Heart left ventricle (tissue), 16 donors: ENCODE measurements at regions not wholly inside any gene's neighbourhood (a gene's known extent, or its start where the extent isn't known, plus 50 kb on each side); places are given as distances from the start of the nearest gene placed in this dataset.

Experiments
- ATAC-seq, 4 donors: fragments of 200-7000 bp; cut with Tn5 transposase; one replicate each; pipeline ENCODE4 v1.9.1; 2020 to 2022; ENCODE audit warnings: moderate library complexity in 4 of 4, mild to moderate bottlenecking in 3 of 4, moderate number of reproducible peaks in 1 of 4
- DNase-seq, 5 donors: peaks; one replicate each; pipeline ENCODE4 v3.0.0-alpha.2; 2020
- H3K27ac ChIP-seq, 12 donors: fragments of 200-600 bp; sonication (generic) in 4 of 12; one replicate each; pipeline versions ENCODE4 v1.5.0 to v1.8.0; 2016 to 2022; ENCODE audit warnings: mild to moderate bottlenecking in 2 of 12
- H3K27me3 ChIP-seq, 9 donors: fragments of 200-600 bp; sonication (generic) in 2 of 9; one replicate each; pipeline versions ENCODE4 v1.5.1 to v1.8.0; 2016 to 2022; ENCODE audit warnings: mild to moderate bottlenecking in 3 of 9
- H3K36me3 ChIP-seq, 9 donors: fragments of 200-600 bp; sonication (generic) in 2 of 9; one replicate each; pipeline versions ENCODE4 v1.5.0 to v1.8.0; 2018 to 2022; ENCODE audit warnings: mild to moderate bottlenecking in 2 of 9
- H3K4me1 ChIP-seq, 12 donors: fragments of 200-600 bp; sonication (generic) in 4 of 12; one replicate each; pipeline versions ENCODE4 v1.5.0 to v1.8.0; 2016 to 2022; ENCODE audit warnings: mild to moderate bottlenecking in 3 of 12
- H3K4me3 ChIP-seq, 12 donors: fragments of 200-600 bp; sonication (generic) in 4 of 12; one replicate each; pipeline versions ENCODE4 v1.5.0 to v1.8.0; 2017 to 2022; ENCODE audit warnings: mild to moderate bottlenecking in 9 of 12, moderate library complexity in 4 of 12
- H3K9me3 ChIP-seq, 12 donors: fragments of 200-600 bp; sonication (generic) in 4 of 12; one replicate each; pipeline versions ENCODE4 v1.5.0 to v1.8.0; 2016 to 2022; ENCODE audit warnings: mild to moderate bottlenecking in 1 of 12
- POLR2A ChIP-seq, 2 donors: fragments of 450-650 bp; IDR thresholded peaks; one replicate each; pipeline ENCODE4 v1.6.1; 2017; ENCODE audit warnings: antibody characterized with exemption in 2 of 2, mild to moderate bottlenecking in 2 of 2, moderate library complexity in 2 of 2
- WGBS, 4 donors: extraction: QIAGEN DNeasy Blood & Tissue Kit in 2 of 4; methylation state at CpG; one replicate each; pipeline versions ENCODE4 v1.1.5 to v1.1.7; 2013 to 2018; 5-methylcytosine and 5-hydroxymethylcytosine counted together
- intact Hi-C, 10 donors: fragments of 100-400 bp; cut with DNase I; formaldehyde crosslinking; loops; one replicate each; pipeline versions ENCODE4 v1.11.1 to v1.14.2; 2022
- TF ChIP-seq, protein P1 (sequence below), 12 donors: fragments of 200-600 bp; sonication (generic) in 4 of 12; IDR thresholded peaks; one replicate each; pipeline versions ENCODE4 v1.5.0 to v1.8.0; 2018 to 2022; ENCODE audit warnings: antibody characterized with exemption in 12 of 12, mild to moderate bottlenecking in 5 of 12
- donor health status: ischemic (EF 13 %, LVEDD 7.1; RV severe dilation, severe dysfunction).
- donor health status: healthy with polysubstance abuse.
- donor health status: DM: no; HTN: yes; CAD: no.
- donor health status: DM: no; HTN: no; CAD: no.
- donor health status: ischemic (EF 25% LVEDD 6.9; RV normal size, moderate dysfunction).
- donor health status: ischemic (EF 25% LVEDD 5.7; RV mildly dilated, moderate dysfunction).
- donor health status: healthy.
- donor health status: DM: yes; HTN: yes; CAD: no.
- donor health status: ischemic (EF 35%, LVEDD 5.7; RV mildly dilated, moderate dysfunction).
- donor health status: nonischemic (EF 11% LVEDD 7.7; RV severe dilation, severe dysfunction).
- donor health status: DM: yes; HTN: yes; CAD: no.
- donor health status: PGD.
- donor health status: ischemic (EF 29% LVEDD 5.4; RV normal size, mild dysfunction).
- donor health status: nonischemic (EF 23%, LVEDD 6.1; RV moderate dilation, normal function).

- WGBS, 4 donors, result 70 to 83% (median 75%) methylated on average over 2 of the region's 2 CpGs
- TF ChIP-seq, protein P1, sequence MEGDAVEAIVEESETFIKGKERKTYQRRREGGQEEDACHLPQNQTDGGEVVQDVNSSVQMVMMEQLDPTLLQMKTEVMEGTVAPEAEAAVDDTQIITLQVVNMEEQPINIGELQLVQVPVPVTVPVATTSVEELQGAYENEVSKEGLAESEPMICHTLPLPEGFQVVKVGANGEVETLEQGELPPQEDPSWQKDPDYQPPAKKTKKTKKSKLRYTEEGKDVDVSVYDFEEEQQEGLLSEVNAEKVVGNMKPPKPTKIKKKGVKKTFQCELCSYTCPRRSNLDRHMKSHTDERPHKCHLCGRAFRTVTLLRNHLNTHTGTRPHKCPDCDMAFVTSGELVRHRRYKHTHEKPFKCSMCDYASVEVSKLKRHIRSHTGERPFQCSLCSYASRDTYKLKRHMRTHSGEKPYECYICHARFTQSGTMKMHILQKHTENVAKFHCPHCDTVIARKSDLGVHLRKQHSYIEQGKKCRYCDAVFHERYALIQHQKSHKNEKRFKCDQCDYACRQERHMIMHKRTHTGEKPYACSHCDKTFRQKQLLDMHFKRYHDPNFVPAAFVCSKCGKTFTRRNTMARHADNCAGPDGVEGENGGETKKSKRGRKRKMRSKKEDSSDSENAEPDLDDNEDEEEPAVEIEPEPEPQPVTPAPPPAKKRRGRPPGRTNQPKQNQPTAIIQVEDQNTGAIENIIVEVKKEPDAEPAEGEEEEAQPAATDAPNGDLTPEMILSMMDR (IDR thresholded peaks at IDR 0.05), result no peak
These were observed 124.5 kb downstream of the CAAP1 start for GRCh38 chr9:26768145-26768544.

GRCh38 chr9:26760675-26761074, 131.9 kb downstream of the CAAP1 start:
- Histone ChIP-seq H3K27ac (no peak overlapping the region), H3K4me3 (no peak overlapping the region), H3K27me3 (peaks cover 0 to 6% (median 0%) of the 10 kb centered on the region in 9 donors), H3K36me3 (no peaks in the 10 kb centered on the region), H3K9me3 (no peaks in the 10 kb centered on the region), H3K4me1 (no peaks in the 10 kb centered on the region)
- TF ChIP-seq, protein P1 (IDR thresholded peaks at IDR 0.05), result no peak
- no peak for TF ChIP-seq POLR2A (IDR thresholded peaks at IDR 0.05)
- ATAC-seq (no peak), DNase-seq (no peak)
- WGBS, 4 donors, result 81 to 86% (median 84%) methylated on average over 2 of the region's 2 CpGs
- intact Hi-C loops, result no loop called here

More at GRCh38 chr9:26768145-26768544, 124.5 kb downstream of the CAAP1 start:
- Histone ChIP-seq H3K4me3 (no peak overlapping the region), H3K27ac (no peak overlapping the region), H3K36me3 (no peaks in the 10 kb centered on the region), H3K27me3 (peaks cover 0 to 6% (median 0%) of the 10 kb centered on the region in 9 donors), H3K9me3 (peaks cover 0 to 3% (median 0%) of the 10 kb centered on the region in 12 donors), H3K4me1 (no peaks in the 10 kb centered on the region)
- ATAC-seq, result no peak
- no peak for DNase-seq
- intact Hi-C loops, result no loop called here

GRCh38 chr9:26758655-26759054, 133.9 kb downstream of the CAAP1 start:
- H3K27me3 ChIP-seq, result peaks cover 0 to 2% (median 0%) of the 10 kb centered on the region in 9 donors
- TF ChIP-seq POLR2A (IDR thresholded peaks at IDR 0.05), result no peak
- TF ChIP-seq, protein P1 (IDR thresholded peaks at IDR 0.05), result no peak
- WGBS, 4 donors, result 53 to 80% (median 75%) methylated on average over 6 of the region's 6 CpGs

GRCh38 chr9:26756881-26757280, 135.7 kb downstream of the CAAP1 start:
- Histone ChIP-seq H3K4me1 (no peaks in the 10 kb centered on the region), H3K27me3 (no peaks in the 10 kb centered on the region), H3K4me3 (no peak overlapping the region), H3K36me3 (no peaks in the 10 kb centered on the region), H3K27ac (no peak overlapping the region), H3K9me3 (no peaks in the 10 kb centered on the region)
- intact Hi-C loops, result no loop called here
- ATAC-seq (no peak), DNase-seq (no peak)
- no peak for TF ChIP-seq POLR2A (IDR thresholded peaks at IDR 0.05)
- WGBS, 4 donors, result 78 to 90% (median 84%) methylated on average over 2 of the region's 2 CpGs

More at GRCh38 chr9:26758655-26759054, 133.9 kb downstream of the CAAP1 start:
- no peaks in the 10 kb centered on the region for H3K4me1 ChIP-seq
- ATAC-seq, result no peak
- H3K9me3 ChIP-seq, result no peaks in the 10 kb centered on the region
- no peaks in the 10 kb centered on the region for H3K36me3 ChIP-seq
- H3K27ac ChIP-seq, result no peak overlapping the region
- intact Hi-C loops, result no loop called here
- DNase-seq, result no peak
- no peak overlapping the region for H3K4me3 ChIP-seq

- intact Hi-C loops, result no loop called here
- Histone ChIP-seq H3K4me3 (no peak overlapping the region), H3K4me1 (no peaks in the 10 kb centered on the region), H3K9me3 (no peaks in the 10 kb centered on the region), H3K27me3 (no peaks in the 10 kb centered on the region), H3K36me3 (no peaks in the 10 kb centered on the region), H3K27ac (no peak overlapping the region)
- no peak for TF ChIP-seq POLR2A (IDR thresholded peaks at IDR 0.05)
- TF ChIP-seq, protein P1 (IDR thresholded peaks at IDR 0.05), result no peak
- ATAC-seq, result no peak
- 58 to 68% (median 61%) methylated on average over 2 of the region's 2 CpGs for WGBS, 4 donors
- no peak for DNase-seq
These were observed 137.1 kb downstream of the CAAP1 start for GRCh38 chr9:26755476-26755875.
